RWPE2 (cell line): ENCODE measurements at regions not wholly inside any gene's neighbourhood (a gene's known extent, or its start where the extent isn't known, plus 50 kb on each side); places are given as distances from the start of the nearest gene placed in this dataset.

Source experiments
- ATAC-seq: fragments of 200-7000 bp; cut with Tn5 transposase; 3 replicates; pipeline ENCODE4 v1.9.1; 2021; ENCODE audit warnings: low read depth
- DNase-seq: peaks from one replicate; pipeline ENCODE4 v3.0.0-alpha.2; 2020; ENCODE audit warnings: low spot score
- H3K27ac ChIP-seq: fragments of 450-650 bp; 2 replicates; pipeline ENCODE4 v1.5.1; 2017; ENCODE audit warnings: mild to moderate bottlenecking; ENCODE audit not compliant: poor library complexity, severe bottlenecking
- H3K27me3 ChIP-seq: fragments of 250-450 bp; sonication (Bioruptor Pico); 2 replicates; pipeline ENCODE4 v1.5.1; 2021; ENCODE audit warnings: mild to moderate bottlenecking, moderate library complexity; ENCODE audit not compliant: insufficient read depth, poor library complexity, severe bottlenecking
- H3K36me3 ChIP-seq: fragments of 250-450 bp; sonication (Bioruptor Pico); 2 replicates; pipeline ENCODE4 v1.5.1; 2020; ENCODE audit warnings: low read depth, mild to moderate bottlenecking, moderate library complexity
- H3K4me1 ChIP-seq: fragments of 250-450 bp; sonication (Bioruptor Pico); 2 replicates; pipeline ENCODE4 v1.5.1; 2021; ENCODE audit warnings: mild to moderate bottlenecking, moderate library complexity; ENCODE audit not compliant: insufficient read depth, poor library complexity, severe bottlenecking
- H3K4me3 ChIP-seq: fragments of 250-450 bp; sonication (Bioruptor Pico); 2 replicates; pipeline ENCODE4 v1.5.1; 2021; ENCODE audit warnings: mild to moderate bottlenecking, moderate library complexity; ENCODE audit not compliant: severe bottlenecking
- H3K9me3 ChIP-seq: fragments of 250-450 bp; sonication (Bioruptor Pico); 2 replicates; pipeline ENCODE4 v1.5.1; 2021; ENCODE audit warnings: mild to moderate bottlenecking, moderate library complexity; ENCODE audit not compliant: severe bottlenecking
- TF ChIP-seq, protein P1 (sequence below): fragments of 450-650 bp; IDR thresholded peaks from one replicate; pipeline ENCODE4 v1.5.1; 2017; ENCODE audit warnings: mild to moderate bottlenecking, moderate library complexity; ENCODE audit not compliant: poor library complexity, severe bottlenecking

DNA sequence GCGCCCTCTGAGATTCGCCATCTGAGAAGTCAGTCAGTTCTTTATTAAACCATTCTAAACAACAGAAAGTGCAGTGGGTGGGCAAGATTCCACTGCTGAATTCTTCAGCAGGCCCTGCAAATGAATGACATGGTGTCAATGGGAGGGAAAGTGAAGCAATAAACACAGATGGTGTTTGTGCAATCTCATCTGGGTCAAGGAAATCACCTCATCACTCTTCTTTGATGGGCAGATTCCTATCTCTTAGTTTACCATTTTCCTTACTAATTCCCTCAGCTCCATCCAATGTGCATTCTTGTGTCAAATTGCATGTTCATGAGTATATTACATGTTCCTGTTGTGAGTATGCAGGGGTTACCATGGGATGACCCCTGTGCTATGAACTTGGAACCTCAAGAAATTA, 100.7 kb upstream of the CYP1B1 start:
- Histone ChIP-seq H3K36me3 (no peaks in the 10 kb centered on the region), H3K27ac (no peak overlapping the region), H3K4me1 (peaks cover 13% of the 10 kb centered on the region), H3K4me3 (no peak overlapping the region), H3K27me3 (no peaks in the 10 kb centered on the region), H3K9me3 (no peaks in the 10 kb centered on the region)
- ATAC-seq (no peak), DNase-seq (no peak)
- TF ChIP-seq, protein P1, sequence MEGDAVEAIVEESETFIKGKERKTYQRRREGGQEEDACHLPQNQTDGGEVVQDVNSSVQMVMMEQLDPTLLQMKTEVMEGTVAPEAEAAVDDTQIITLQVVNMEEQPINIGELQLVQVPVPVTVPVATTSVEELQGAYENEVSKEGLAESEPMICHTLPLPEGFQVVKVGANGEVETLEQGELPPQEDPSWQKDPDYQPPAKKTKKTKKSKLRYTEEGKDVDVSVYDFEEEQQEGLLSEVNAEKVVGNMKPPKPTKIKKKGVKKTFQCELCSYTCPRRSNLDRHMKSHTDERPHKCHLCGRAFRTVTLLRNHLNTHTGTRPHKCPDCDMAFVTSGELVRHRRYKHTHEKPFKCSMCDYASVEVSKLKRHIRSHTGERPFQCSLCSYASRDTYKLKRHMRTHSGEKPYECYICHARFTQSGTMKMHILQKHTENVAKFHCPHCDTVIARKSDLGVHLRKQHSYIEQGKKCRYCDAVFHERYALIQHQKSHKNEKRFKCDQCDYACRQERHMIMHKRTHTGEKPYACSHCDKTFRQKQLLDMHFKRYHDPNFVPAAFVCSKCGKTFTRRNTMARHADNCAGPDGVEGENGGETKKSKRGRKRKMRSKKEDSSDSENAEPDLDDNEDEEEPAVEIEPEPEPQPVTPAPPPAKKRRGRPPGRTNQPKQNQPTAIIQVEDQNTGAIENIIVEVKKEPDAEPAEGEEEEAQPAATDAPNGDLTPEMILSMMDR = no peak

GRCh38 chr2:38174646-38175423, 98.9 kb upstream of the CYP1B1 start:
- DNase-seq (no peak), ATAC-seq (peak; percentile 92)
- Histone ChIP-seq H3K36me3 (no peaks in the 10 kb centered on the region), H3K4me1 (peaks cover 13% of the 10 kb centered on the region), H3K27me3 (no peaks in the 10 kb centered on the region), H3K27ac (peak overlapping the region; percentile 44), H3K9me3 (no peaks in the 10 kb centered on the region), H3K4me3 (no peak overlapping the region)
- TF ChIP-seq, protein P1 = no peak

GRCh38 chr2:38174131-38174530, 98.2 kb upstream of the CYP1B1 start:
- H3K36me3 ChIP-seq = no peaks in the 10 kb centered on the region
- H3K4me3 ChIP-seq = no peak overlapping the region
- ATAC-seq (no peak), DNase-seq (no peak)
- no peaks in the 10 kb centered on the region for H3K27me3 ChIP-seq
- H3K9me3 ChIP-seq = no peaks in the 10 kb centered on the region
- H3K4me1 ChIP-seq = peaks cover 13% of the 10 kb centered on the region
- H3K27ac ChIP-seq = peak overlapping the region; percentile 44
- TF ChIP-seq, protein P1 = no peak

- TF ChIP-seq, protein P1 = no peak
- Histone ChIP-seq H3K4me1 (peaks cover 18% of the 10 kb centered on the region), H3K27me3 (no peaks in the 10 kb centered on the region)
Observed at GRCh38 chr2:38173683-38174082, 97.7 kb upstream of the CYP1B1 start.

GRCh38 chr2:38171208-38171855, 95.4 kb upstream of the CYP1B1 start:
- TF ChIP-seq, protein P1 = no peak
- DNase-seq = no peak

More at GRCh38 chr2:38173683-38174082, 97.7 kb upstream of the CYP1B1 start:
- Histone ChIP-seq H3K27ac (peak overlapping the region; percentile 44), H3K4me3 (no peak overlapping the region), H3K9me3 (no peaks in the 10 kb centered on the region), H3K36me3 (no peaks in the 10 kb centered on the region)
- no peak for ATAC-seq
- no peak for DNase-seq

More at GRCh38 chr2:38171208-38171855, 95.4 kb upstream of the CYP1B1 start:
- no peak for ATAC-seq
- H3K36me3 ChIP-seq = no peaks in the 10 kb centered on the region
- H3K27ac ChIP-seq = no peak overlapping the region
- no peaks in the 10 kb centered on the region for H3K9me3 ChIP-seq
- no peaks in the 10 kb centered on the region for H3K27me3 ChIP-seq
- H3K4me1 ChIP-seq = peaks cover 19% of the 10 kb centered on the region
- H3K4me3 ChIP-seq = no peak overlapping the region
